ENCODE measurements at regions not wholly inside any gene's neighbourhood (a gene's known extent, or its start where the extent isn't known, plus 50 kb on each side); places are given as distances from the start of the nearest gene placed in this dataset.

DNA sequence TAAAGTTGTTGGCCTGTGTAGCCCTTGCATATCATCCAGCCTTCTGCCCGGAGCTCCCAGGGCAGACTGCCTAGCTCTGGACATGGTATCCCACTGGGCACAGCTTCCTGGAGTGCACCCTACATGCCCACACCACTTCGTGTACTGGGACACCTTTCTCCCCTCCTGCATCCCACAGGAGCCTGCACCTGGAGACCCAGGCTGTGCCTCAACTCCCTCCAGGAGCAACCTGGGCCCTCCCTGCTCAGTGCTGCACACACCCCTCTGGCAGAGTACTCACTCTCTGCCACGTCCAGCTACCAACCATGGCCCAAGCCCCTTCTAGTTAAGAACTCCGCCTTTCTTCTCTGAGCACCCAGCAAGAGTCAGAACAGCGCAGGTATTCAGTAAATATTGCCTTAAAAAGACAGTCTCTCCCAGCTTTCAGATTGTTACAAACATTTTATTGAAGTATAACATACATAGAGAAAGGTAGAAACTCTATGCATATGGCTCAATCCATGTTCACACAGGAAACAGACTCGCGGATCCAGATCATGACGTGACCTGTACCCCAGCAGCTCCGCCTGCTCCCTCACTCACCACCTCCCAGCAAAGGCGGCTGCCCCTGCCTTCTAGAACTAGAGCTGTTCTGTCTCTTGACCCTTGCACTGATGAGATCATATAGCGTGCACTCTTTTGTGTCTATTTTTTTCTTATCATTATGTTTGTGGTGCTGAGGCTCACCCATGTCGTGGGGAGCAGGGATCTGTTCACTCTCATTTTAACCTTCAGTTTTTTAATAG is 98.4 kb upstream of the MYCN start:
- no peak for TF ChIP-seq POLR2AphosphoS5 (IDR thresholded peaks at IDR 0.05; ENCODE audit: low read depth)
- no peak for TF ChIP-seq GABPA (IDR thresholded peaks at IDR 0.05; ENCODE audit: low read depth)
- TF ChIP-seq, protein P1, sequence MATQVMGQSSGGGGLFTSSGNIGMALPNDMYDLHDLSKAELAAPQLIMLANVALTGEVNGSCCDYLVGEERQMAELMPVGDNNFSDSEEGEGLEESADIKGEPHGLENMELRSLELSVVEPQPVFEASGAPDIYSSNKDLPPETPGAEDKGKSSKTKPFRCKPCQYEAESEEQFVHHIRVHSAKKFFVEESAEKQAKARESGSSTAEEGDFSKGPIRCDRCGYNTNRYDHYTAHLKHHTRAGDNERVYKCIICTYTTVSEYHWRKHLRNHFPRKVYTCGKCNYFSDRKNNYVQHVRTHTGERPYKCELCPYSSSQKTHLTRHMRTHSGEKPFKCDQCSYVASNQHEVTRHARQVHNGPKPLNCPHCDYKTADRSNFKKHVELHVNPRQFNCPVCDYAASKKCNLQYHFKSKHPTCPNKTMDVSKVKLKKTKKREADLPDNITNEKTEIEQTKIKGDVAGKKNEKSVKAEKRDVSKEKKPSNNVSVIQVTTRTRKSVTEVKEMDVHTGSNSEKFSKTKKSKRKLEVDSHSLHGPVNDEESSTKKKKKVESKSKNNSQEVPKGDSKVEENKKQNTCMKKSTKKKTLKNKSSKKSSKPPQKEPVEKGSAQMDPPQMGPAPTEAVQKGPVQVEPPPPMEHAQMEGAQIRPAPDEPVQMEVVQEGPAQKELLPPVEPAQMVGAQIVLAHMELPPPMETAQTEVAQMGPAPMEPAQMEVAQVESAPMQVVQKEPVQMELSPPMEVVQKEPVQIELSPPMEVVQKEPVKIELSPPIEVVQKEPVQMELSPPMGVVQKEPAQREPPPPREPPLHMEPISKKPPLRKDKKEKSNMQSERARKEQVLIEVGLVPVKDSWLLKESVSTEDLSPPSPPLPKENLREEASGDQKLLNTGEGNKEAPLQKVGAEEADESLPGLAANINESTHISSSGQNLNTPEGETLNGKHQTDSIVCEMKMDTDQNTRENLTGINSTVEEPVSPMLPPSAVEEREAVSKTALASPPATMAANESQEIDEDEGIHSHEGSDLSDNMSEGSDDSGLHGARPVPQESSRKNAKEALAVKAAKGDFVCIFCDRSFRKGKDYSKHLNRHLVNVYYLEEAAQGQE (IDR thresholded peaks at IDR 0.05; ENCODE audit: insufficient replicate concordance, low read depth), result no peak
- TF ChIP-seq, protein P2, sequence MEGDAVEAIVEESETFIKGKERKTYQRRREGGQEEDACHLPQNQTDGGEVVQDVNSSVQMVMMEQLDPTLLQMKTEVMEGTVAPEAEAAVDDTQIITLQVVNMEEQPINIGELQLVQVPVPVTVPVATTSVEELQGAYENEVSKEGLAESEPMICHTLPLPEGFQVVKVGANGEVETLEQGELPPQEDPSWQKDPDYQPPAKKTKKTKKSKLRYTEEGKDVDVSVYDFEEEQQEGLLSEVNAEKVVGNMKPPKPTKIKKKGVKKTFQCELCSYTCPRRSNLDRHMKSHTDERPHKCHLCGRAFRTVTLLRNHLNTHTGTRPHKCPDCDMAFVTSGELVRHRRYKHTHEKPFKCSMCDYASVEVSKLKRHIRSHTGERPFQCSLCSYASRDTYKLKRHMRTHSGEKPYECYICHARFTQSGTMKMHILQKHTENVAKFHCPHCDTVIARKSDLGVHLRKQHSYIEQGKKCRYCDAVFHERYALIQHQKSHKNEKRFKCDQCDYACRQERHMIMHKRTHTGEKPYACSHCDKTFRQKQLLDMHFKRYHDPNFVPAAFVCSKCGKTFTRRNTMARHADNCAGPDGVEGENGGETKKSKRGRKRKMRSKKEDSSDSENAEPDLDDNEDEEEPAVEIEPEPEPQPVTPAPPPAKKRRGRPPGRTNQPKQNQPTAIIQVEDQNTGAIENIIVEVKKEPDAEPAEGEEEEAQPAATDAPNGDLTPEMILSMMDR (IDR thresholded peaks at IDR 0.05; ENCODE audit: insufficient read depth, low read length), result no peak
- no peak for TF ChIP-seq SPI1 (IDR thresholded peaks at IDR 0.05; ENCODE audit: borderline replicate concordance, low read depth)
- DNase-seq (ENCODE audit: low read depth in 1 of 2, low spot score in 1 of 2), result no peak
- Histone ChIP-seq H3K27ac (replicated peaks) (no peak overlapping the region), H3K4me3 (replicated peaks; ENCODE audit: insufficient read depth, low read length) (no peak overlapping the region), H3K27me3 (ENCODE audit: insufficient read depth, poor library complexity, severe bottlenecking) (no peaks in the 10 kb centered on the region)

DNA sequence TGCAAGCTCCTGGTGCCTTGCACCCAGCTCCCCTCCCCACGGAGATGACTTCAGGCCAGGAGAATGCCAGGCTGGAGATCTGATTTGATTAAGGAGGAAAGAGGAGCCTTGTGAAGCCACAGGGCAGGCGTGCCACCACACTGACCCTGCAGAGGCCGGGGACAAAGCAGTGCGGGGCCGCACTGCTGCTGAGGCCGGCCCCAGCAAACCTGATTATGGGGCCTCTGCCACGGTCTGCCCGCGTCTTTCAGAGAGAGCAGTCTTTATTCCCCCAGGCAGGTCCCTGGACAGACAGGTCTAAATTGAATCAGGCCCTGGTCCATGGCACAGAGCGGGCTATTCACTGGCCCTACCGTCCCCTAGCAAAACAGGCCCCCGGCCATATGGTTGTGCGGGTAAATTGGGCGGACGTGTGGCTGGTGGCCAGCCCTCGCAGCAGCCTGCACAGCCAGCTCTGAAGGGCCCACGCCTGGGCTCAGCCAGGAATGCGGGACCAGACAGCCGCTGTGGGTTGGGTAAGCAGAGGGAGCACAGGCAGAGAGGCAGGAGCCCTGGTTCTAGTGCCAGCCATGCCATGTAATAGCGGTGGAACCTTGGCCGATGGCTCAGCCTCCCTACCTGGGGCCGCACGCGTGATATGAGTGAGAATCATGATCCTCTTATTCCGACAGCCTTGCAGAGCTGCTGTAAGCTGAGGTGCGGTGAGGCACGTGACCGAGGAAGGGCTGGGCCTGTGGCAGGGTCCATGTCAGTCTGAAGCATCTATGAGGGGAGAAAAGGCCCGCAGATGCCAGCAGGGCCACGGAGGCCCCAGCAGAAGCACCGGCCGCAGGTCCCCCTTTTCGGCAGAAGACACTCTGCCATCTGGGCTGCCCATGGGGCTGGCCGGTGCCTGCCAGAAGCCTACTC is 97.3 kb upstream of the MYCN start:
- TF ChIP-seq, protein P2 (IDR thresholded peaks at IDR 0.05; ENCODE audit: insufficient read depth, low read length), result no peak
- TF ChIP-seq POLR2AphosphoS5 (IDR thresholded peaks at IDR 0.05; ENCODE audit: low read depth), result no peak
- no peak for TF ChIP-seq GABPA (IDR thresholded peaks at IDR 0.05; ENCODE audit: low read depth)
- no peak for TF ChIP-seq SPI1 (IDR thresholded peaks at IDR 0.05; ENCODE audit: borderline replicate concordance, low read depth)
- TF ChIP-seq, protein P1 (IDR thresholded peaks at IDR 0.05; ENCODE audit: insufficient replicate concordance, low read depth), result no peak
- no peak for DNase-seq (ENCODE audit: low read depth in 1 of 2, low spot score in 1 of 2)
- H3K4me3 ChIP-seq (replicated peaks; ENCODE audit: insufficient read depth, low read length), result no peak overlapping the region
- H3K27me3 ChIP-seq (ENCODE audit: insufficient read depth, poor library complexity, severe bottlenecking), result no peaks in the 10 kb centered on the region
- H3K27ac ChIP-seq (replicated peaks), result no peak overlapping the region

GRCh38 chr2:15844211-15844801 is 96.0 kb upstream of the MYCN start:
- H3K27me3 ChIP-seq (ENCODE audit: insufficient read depth, poor library complexity, severe bottlenecking), result no peaks in the 10 kb centered on the region
- no peak for DNase-seq (ENCODE audit: low read depth in 1 of 2, low spot score in 1 of 2)
- no peak overlapping the region for H3K4me3 ChIP-seq (replicated peaks; ENCODE audit: insufficient read depth, low read length)
- H3K27ac ChIP-seq (replicated peaks), result no peak overlapping the region
- TF ChIP-seq SPI1 (IDR thresholded peaks at IDR 0.05; ENCODE audit: borderline replicate concordance, low read depth) (no peak), POLR2AphosphoS5 (IDR thresholded peaks at IDR 0.05; ENCODE audit: low read depth) (no peak), GABPA (IDR thresholded peaks at IDR 0.05; ENCODE audit: low read depth) (no peak)
- TF ChIP-seq, protein P2 (IDR thresholded peaks at IDR 0.05; ENCODE audit: insufficient read depth, low read length), result no peak
- TF ChIP-seq, protein P1 (IDR thresholded peaks at IDR 0.05; ENCODE audit: insufficient replicate concordance, low read depth), result no peak

All from HL-60 (cell line).